GM19328 (cell line): ENCODE measurements at regions not wholly inside any gene's neighbourhood (a gene's known extent, or its start where the extent isn't known, plus 50 kb on each side); places are given as distances from the start of the nearest gene placed in this dataset.

Experiments used
- ATAC-seq: cut with Tn5 transposase; IDR thresholded peaks from one replicate; pipeline ENCODE4 v1.9.1; 2021; ENCODE audit warnings: mild to moderate bottlenecking, moderate library complexity; ENCODE audit not compliant: unreplicated experiment

- no peak for ATAC-seq
Measured at GRCh38 chr15:46300716-46301115, 665.9 kb downstream of the SQOR start.

DNA sequence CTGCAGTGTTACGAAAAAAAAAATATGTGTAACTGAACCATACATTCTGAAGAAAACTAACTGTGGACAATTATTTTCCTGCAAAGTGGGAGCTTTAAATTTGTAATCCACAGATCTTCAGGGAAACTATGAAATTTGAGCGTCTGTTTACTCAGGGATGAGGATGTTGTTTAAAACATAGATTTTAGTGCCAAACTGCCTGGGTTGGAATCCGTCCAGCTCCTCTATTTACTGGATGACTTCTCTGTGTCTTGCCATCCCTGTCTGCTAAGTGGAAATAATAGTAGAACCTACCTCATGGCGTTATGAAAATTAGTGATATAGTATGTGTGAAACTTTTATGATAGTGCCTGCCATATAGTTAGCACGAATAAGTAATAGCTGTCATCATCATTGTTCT lies 666.5 kb downstream of the SQOR start:
- ATAC-seq: no peak

DNA sequence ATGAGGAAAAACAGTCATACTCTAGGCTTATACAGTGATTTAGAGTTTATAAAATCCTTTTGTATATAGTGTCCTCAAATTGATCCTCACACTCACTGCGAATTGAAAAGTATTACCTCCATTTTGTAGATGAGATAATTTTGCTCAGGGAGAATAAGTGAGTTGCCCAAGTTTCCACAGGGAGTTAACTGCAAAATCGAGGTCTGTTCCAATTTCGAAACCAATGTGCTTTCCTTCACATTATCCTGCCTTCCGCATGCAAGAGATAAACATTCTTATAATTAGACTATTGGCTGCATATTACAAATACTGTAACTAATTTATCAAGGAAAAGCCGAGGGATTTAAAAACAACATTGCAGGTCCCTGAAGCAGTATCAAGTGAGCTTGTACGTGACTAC lies 667.0 kb downstream of the SQOR start:
- no peak for ATAC-seq

DNA sequence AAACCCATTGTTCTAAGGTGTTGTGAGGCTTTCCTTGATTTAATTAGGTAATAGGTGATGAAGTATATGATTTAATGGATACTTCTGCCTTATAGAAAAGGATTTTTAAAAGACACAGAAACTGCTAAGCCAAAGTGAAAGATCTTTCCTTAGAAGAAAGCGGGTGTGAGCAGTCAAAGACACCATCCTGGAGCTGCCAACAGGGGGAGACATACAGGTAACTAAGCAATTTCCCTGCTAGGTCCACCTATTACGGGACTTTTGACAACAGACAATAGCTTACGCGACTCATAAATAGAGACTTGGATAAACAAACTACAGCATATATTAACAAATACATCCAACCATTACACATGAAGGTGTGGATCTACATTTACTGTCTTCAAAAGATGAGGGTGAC lies 669.5 kb downstream of the SQOR start:
- no peak for ATAC-seq

- ATAC-seq: no peak
Measured at GRCh38 chr15:46307746-46308145, 672.9 kb downstream of the SQOR start.

DNA sequence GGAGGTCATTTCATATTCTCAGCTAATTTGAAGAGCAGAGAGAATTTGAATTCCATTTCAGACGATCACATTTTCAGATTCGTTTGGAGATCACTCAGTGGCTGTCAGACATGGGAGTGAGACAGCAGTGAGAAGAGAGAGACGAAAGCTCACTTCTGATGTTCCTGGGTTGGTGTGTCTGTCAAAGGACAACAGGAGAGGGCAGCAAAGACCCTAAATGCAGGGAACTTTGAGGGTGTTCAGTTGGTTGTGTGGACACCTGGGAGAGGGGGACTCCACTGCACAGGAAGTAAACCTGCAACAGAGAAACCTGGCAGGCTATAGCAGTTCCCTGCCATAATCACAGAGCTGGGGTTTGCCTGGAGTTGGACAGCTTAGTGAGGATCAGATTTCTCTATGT lies 675.1 kb downstream of the SQOR start:
- no peak for ATAC-seq

GRCh38 chr15:46312133-46312740 lies 677.4 kb downstream of the SQOR start:
- ATAC-seq: peak; percentile 80

DNA sequence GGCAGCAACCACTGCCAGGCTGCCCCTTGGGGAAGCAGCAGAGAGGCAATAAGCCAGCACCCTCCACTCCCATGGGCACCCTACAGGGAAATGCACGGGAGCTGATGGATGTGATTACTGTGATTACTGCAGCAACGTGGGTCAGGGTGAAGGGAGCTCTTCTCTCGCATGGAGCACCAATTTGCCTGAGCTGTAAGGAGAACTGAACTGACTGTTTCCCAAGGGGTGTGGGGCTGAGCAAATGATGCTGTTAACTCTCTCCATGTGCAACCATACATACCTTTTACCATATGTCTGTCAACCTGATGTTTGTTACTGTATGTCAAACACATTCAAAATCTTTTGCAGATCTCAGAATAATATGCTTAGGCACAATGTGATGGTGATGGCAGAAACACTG lies 680.6 kb downstream of the SQOR start:
- ATAC-seq: no peak

- no peak for ATAC-seq
Measured at GRCh38 chr15:46316024-46316423, 681.2 kb downstream of the SQOR start.

- no peak for ATAC-seq
Measured at GRCh38 chr15:46317029-46317428, 682.2 kb downstream of the SQOR start.

GRCh38 chr15:46322753-46323152 lies 687.9 kb downstream of the SQOR start:
- ATAC-seq: no peak

DNA sequence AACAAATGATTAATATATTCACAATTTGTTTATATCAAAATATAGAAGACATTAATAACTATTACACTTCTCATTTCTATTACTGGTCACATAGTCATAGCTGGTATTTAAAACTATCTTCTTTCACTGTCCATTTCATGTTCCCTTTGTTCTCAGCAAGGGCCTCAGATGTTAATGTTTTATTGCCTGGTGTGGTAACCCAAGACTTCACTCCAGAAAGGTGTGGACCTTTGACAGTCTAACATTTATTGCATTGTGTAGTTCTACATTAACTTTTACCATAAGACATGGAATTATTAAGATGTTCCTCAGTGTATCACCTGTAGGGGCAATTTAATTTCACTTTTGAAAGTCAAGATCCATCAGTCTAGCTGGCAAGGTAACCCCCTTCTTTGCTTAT lies 691.3 kb downstream of the SQOR start:
- ATAC-seq: no peak

GRCh38 chr15:46328821-46329220 lies 694.0 kb downstream of the SQOR start:
- no peak for ATAC-seq

- no peak for ATAC-seq
Measured at GRCh38 chr15:46329876-46330275, 695.0 kb downstream of the SQOR start.

DNA sequence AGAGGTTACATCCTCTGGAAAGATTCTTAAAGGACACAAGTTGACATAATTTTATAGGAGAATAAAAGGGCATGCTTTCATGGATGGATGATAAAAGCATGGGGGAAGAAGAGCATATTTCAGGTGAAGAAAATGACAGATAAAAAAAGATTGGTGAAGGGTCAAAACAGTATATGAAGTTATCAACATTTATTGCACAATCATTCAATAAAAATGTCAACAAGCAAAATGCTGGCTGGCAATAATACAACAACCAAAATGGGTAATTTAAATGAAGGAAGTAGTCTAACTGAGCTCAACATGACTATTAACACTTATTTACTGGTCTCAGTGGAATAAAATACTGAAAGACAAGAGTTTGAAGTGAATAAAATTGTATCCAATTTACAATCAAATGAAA lies 696.7 kb downstream of the SQOR start:
- no peak for ATAC-seq

- ATAC-seq: no peak
Measured at GRCh38 chr15:46343196-46343935, 708.5 kb downstream of the SQOR start.

- ATAC-seq: no peak
Measured at GRCh38 chr15:46344115-46344724, 709.4 kb downstream of the SQOR start.

DNA sequence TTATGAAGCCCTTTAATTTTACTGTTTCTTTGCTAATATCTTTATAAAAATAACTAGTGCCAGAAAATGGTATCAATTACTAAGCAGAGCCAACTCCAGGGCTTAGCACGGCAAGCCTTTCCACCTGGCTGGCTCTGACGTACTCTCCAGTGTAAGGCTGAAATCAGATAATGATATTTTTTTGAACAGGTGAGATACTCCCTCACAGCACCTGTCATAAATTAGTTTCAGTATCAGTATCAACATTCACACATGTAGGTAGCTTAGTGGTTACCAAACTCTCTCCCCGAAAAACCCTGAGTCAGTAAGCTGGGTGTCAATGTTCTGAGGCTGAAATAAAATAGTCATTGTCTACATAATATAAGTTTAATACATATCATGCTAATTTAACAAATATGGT lies 710.1 kb downstream of the SQOR start:
- ATAC-seq: no peak

DNA sequence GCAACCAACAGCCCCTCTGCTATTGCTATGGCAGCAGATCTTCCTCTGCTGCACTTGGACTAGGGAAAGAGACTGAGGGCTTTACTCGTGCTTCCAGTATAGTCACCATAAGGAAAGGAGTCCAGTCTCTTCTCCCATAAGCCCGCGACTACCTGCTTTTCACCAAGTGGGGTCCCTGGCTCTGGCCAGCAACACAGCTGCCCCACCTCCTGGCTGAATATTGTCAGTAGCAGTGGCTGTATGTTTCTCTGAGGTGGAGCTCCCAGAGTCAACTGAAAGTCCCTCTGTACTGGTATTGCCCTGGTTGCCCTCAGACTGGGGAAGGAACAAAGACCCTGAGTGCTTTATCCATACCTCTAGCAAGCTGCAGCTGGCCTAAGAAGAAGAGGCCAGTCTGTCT lies 719.6 kb downstream of the SQOR start:
- no peak for ATAC-seq

DNA sequence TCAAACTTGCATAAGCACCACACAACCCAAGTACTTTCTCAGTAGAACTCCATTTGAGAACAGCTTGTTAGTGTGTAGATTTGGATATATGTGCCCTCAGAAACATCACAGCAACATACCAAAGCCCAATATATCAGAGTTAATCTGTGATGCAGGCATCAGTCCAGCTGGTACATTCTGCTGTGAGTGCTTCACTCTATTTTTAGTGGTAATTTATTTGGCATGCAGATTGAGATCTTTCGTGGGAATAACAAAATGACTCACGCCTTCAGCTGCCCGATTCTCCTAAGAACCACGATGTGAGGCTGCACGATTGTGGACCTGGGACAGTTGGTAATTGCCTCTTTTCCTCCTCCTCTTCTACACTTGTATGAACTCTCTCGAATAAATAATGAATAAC lies 730.7 kb downstream of the SQOR start:
- no peak for ATAC-seq

GRCh38 chr15:46366360-46367007 lies 731.7 kb downstream of the SQOR start:
- ATAC-seq: no peak

GRCh38 chr15:46383978-46384377 lies 749.1 kb downstream of the SQOR start:
- ATAC-seq: no peak
